IPS-18c (cell line): ENCODE measurements at regions not wholly inside any gene's neighbourhood (a gene's known extent, or its start where the extent isn't known, plus 50 kb on each side); places are given as distances from the start of the nearest gene placed in this dataset.

ENCODE experiments used
- H3K4me3 ChIP-seq: 2 replicates; pipeline ENCODE4 v1.7.0; 2013; ENCODE audit warnings: low read depth, mild to moderate bottlenecking, low read length, moderate library complexity; ENCODE audit not compliant: insufficient read depth
- H3K9me3 ChIP-seq: one replicate; pipeline ENCODE4 v1.6.1; 2013; ENCODE audit warnings: mild to moderate bottlenecking, low read length, moderate library complexity; ENCODE audit not compliant: control insufficient read depth, insufficient read depth

DNA sequence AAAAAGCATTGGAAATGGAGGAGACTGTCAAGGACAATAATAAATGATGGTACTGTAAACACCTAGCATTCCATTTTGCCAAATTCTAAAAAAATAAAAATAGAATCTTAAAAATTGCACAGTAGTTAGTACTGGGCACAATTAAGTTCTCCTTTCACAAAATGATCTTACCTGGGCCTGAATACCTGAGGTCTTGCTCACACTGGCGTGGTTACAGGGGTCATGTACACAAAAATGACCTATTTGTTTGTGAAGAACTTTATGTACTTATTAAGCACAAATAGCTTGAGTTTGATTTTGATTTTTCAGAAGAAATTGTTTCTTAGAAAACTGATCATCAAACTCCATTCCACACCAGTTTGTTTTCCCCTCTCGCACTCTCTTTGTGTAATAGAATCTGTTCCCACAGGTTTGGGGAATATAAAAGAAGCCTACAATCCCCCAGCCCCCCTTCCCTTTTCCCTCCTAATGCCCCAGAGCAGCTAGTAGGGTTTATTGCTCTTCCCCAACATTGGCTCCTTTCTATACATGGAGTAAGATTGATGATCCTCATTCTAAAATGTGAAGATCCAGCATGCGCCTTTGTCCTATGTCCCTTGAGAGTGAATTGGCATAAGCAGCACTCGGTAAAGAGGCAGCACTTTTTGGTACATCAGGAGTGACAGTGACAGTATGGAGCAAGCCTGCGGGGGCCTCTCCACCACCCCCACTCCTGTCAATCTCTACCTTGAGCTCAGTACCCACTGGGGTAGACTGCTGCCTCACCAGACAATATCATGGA is 204.3 kb downstream of the ASCL1 start:
- H3K9me3 ChIP-seq: no peaks in the 10 kb centered on the region
- no peak overlapping the region for H3K4me3 ChIP-seq

DNA sequence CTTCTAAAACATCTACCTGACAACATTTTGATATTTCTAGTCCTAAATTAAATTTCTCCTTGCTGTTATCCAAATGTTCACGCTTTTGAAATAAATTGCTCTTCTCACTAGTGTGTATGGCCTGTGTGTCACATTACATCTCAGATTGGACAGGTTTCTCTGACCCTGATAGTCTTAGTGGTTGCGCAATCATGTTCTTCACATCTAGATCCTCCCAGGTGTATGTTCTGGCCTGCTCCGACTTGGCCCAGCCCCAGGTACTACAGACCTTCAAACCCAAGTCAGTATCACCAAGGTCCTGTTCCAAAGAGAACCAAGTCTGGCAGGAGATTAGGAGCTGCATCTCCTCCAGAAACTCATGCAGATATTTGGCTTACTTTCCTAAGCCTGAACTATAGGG is 209.5 kb downstream of the ASCL1 start:
- no peaks in the 10 kb centered on the region for H3K9me3 ChIP-seq
- H3K4me3 ChIP-seq: no peak overlapping the region

DNA sequence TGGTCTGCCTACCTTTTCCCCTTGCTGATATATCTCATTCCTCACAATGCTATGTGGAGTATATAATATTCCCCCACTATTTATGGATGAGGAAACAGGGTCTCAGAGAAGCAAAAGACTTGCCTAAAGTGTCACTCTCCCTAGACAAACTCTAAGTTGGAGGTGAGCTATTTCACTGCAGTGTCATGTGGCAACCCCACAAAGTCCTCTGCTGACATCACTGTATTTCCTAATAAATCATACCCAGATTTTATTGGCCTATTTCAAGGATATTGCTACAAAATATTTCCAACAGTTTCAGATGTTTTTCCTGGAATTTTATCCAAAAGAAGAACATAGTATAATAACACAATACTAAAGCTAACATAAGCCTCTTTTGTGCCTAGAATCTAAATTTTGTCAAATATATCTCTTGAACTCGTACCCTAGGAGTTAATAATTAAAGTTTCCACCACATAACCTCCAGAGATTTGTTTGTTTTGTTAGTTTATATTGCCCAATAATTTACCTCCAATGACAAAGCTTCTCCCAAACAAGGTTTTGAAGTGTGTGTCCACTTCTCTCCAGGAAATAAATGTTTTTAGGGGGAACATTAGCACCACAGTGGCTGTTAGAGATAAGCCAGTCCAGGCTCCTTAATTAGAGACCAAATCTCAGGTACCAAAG is 215.1 kb downstream of the ASCL1 start:
- H3K4me3 ChIP-seq: no peak overlapping the region
- H3K9me3 ChIP-seq: no peaks in the 10 kb centered on the region

DNA sequence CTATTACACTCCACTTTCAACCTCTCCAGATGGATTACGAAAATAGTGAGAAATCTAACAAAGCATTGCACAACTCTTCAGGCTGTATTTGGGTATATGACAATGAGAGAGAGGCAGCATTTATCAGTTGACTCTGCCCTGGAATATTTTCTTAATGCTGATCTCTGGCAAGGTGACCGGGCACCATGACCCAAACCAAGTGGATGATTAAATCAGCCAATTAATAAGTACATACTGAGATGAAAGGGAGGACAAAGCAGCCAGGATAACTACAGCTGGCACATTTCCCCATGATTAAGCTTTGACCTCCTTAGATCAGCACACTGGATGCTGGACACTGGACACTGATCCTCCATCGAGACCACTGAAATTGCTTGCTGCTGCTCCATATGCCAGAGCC is 218.2 kb downstream of the ASCL1 start:
- Histone ChIP-seq H3K4me3 (no peak overlapping the region), H3K9me3 (no peaks in the 10 kb centered on the region)

DNA sequence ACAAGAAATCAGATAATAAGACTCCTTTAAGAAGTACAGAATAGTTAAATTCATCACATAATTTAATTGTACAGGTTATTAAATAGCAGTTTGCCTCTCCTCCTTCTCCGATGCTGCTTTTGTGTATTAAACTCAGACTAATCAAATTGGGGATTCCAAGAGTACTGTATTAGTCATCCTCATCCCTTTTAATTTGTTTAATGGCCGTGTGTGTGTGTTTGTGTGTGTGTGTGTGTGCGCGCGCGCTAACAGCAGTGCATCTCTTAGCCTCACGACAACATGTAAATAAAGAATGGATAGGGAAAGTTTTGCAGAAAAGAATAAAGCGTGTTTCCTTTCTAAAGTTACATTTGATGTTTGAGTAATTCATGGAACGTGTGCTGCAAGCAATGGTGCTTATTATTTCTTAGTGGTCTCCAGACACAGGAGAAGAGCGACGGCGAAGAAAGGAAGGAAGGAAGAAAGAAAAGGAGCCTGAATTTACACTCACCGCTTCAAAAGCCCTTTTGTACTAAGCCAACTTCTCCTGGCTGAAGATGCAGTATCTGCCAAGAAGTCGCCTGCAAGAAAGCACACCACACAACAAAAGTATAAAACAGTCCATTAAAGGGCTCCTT is 220.3 kb downstream of the ASCL1 start:
- Histone ChIP-seq H3K9me3 (no peaks in the 10 kb centered on the region), H3K4me3 (no peak overlapping the region)

DNA sequence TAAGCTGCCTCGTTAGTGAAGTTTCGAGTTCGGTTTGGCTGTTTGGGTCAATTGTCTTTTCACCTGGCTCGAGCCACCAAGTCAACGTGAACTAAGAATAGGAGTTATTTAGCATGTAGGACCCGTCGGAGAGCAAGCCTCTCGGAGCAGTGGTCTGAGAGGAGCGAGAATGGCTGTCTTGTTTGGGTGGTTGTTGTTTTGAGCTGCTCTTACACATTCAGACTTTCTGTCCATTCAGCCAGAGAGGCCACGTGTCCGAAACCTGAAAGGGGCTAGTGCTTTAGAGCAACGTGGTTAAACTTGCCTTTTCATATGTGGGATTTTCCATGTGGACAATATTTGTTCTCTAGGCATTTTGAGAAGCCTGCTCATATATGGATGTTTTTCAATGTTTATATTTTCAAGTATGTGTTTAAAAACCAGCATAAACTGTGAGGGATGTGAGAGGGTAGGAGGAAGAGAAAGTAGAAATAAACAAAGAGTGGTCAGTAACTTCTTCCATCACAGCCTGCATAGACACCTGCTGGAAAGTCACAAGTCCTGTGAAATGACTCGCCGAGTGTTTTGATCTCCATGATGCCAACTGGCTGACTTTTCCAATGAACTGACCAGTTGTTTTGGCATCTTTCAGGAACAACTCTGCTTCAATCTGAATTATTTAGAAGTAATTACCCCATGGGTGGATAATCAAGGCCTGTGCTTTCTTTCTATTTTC is 221.0 kb downstream of the ASCL1 start:
- H3K4me3 ChIP-seq: no peak overlapping the region
- peaks cover 2% of the 10 kb centered on the region for H3K9me3 ChIP-seq

DNA sequence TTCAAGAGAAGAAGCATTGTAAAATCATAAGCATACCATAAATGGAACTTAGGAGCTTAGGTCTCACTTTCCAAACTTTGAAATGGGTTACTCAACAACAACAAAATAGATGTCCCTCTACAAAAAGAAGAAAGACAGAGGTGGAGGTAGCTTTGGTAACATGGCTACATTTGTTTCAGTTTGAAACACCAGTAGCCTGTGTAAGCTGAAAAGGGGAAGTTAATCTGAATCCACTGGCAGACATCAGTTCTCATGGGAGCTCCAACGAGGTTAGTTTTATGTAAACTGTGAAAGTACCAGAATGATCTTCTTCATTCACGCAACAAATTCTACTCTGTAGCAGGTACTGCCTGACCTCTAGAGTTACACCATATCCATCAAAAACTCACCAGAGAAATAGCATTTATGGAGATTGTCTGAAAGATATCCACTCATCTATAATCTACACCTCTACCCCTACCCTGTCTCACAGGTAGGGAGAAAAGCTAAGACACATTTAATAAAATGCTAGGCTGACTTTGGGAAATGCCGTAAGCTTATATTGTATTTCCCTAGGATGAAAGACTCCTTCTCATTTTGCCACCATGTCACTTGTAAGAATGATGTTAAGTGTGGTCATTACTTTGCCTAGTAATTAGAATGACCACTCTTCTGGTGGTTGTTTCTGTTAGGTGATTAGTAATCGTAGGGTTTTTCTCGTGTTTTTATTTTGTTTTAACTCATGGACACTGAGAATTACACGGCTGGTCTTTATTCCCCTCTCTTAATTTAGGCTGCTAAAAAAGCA is 224.1 kb downstream of the ASCL1 start:
- Histone ChIP-seq H3K4me3 (no peak overlapping the region), H3K9me3 (peaks cover 2% of the 10 kb centered on the region)

DNA sequence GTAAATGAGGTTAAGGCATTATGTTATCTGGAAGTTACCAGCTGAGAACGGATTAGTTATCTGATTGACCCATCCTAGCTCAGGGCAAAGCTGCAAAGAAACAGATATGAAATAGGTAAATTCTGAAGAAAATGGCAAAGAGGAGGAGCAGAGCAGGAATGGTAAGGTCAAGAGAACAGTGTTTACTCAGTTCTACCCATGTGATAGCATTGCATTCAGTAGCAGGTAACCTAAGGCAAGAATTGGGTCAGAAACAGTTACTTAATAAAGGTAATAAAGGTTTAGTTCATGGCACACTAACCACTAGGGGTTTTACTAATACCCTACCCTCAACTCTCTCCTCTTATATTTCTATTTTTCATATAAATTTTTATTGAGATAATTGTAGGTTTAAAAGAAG is 224.8 kb downstream of the ASCL1 start:
- Histone ChIP-seq H3K4me3 (no peak overlapping the region), H3K9me3 (peaks cover 2% of the 10 kb centered on the region)

DNA sequence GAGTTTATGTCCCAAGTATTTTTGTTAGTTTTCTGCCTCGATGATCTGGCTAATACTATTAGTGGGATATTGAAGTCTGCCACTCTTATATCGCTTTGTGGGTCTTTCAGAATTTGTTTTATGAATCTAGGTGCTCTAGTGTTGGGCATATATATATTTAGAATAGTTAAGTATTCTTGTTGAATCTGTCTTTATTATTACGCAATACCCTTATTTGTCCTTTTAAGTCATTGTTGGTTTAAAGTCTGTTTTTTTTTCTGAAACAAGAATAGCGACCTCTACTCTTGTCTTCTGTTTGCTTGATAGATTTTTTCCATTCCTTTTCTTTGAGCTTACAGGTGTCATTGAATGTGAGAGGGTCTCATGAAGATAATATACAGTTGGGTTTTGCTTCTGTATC is 239.0 kb downstream of the ASCL1 start:
- no peak overlapping the region for H3K4me3 ChIP-seq
- H3K9me3 ChIP-seq: no peaks in the 10 kb centered on the region

DNA sequence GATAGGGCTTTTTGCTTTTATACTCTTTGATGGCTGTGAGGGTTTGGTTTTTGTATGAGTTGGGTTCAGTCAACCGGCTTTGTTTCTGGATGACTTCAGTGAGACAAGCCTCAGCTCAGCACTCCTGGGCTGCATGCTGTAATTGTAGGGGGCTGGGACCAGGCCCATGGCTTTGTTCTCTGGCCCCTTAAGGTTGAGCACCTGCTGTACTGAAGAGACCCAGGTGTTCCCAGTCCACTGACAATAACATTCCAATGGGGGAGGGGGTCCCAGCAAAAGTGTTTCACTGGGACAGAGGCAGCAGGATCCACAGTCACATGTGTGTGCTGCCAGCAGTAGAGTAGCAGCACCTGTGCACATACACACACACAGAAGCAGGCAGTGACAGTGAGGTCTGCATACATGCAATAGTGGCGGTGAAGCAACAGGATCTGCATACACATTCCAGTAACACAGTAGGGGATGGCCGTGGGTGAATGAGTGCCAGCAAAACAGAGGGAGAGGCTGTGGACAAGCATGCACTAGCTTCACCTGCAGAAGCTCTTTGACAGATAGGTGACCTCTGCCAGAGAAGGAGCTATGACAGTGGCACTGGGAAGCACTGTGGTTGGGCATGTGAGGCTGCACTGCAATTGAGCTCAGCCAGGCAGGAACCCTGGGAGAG is 240.4 kb downstream of the ASCL1 start:
- Histone ChIP-seq H3K4me3 (no peak overlapping the region), H3K9me3 (no peaks in the 10 kb centered on the region)

DNA sequence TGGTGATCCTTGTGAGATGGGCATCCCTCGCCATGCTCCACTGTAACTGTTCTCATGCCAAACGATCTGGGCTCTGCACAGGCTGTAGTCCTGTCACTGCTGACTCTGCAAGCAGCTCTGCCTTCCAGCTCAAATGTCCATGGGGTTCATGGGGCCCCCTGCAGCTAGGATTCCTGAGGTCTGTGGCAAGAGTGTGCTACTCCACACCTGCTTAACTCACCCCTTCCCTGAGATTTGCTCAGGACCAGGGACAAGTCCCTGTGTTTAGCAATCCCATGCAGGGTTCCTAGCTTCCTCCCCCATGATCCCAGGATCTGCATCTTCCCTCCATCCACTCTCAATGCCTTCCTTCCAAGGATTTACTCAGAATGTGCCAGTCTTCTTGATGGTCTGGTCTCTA is 241.0 kb downstream of the ASCL1 start:
- Histone ChIP-seq H3K4me3 (no peak overlapping the region), H3K9me3 (no peaks in the 10 kb centered on the region)

DNA sequence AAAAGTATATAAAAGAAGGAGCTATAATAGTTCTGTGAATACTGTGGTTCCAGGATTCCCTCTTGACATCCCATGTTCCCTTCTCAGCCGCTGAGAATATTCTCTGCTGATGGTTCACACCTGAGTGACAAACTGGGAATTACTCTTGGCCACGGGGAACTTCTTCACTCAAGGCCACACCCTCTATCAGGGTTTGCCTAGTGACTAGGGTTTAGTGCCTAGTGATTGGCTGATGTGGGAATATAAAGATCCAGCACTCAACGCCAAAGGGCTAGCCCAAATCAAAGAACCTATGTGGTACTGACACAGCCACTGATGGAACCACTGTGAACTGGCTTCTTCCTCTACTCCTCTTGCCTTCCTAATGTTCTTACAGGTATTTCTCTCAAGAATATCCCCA is 248.4 kb downstream of the ASCL1 start:
- Histone ChIP-seq H3K9me3 (no peaks in the 10 kb centered on the region), H3K4me3 (no peak overlapping the region)

DNA sequence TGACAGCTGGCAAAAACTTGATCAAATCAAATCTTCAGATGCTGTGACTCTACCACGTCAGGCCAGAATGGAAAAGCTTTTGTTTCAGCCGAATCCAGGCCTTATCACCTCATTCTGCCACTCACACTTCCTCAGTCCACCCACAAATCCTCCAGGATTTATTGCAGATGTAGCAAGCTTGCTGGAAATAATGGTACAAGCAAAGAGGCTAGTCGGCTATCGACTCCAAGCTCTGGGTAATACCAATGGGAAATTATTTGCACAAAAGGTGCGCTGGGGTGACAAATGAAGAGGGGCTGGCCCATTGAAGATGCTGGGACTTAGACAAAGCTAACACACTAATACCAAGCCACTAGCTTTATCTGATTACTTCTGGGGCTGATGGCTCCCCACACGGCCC is 250.5 kb downstream of the ASCL1 start:
- H3K9me3 ChIP-seq: no peaks in the 10 kb centered on the region
- H3K4me3 ChIP-seq: no peak overlapping the region

DNA sequence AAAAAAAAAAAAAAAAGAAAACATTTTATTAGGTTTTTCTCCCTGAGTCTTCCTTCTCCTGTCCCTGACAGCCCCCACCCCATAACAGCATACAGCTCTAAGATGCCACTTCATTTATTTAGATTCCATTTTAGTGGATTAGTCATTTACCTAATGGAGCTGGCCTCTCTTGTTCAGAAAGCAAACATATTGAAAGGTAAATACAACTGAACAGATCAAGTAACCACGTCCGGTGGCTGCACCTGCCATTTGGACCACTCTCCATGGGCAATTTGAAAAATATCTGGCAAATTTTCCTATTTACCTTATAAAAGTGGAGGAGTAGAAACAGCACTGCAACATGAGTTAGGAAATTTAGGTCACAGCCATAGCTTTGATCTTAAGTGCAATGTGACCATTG is 254.6 kb downstream of the C12orf42 start:
- no peak overlapping the region for H3K4me3 ChIP-seq
- no peaks in the 10 kb centered on the region for H3K9me3 ChIP-seq

DNA sequence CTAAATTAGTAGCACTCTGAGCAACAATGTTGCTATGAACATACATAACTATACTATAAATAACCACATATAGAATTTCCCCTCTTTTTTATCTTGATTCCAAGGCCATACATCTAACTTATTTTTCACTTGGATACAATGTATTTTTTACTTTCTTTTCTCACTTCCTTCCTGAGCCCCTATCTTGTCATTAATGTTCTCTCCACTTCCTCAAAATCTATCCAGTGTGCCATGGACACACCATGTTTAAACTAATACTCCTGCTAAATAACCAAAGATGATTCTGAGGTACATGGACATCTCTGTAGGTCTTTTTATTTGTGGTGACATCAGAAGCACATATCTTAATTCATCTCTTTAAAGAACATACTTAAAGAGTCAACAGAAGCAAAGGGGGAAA is 251.2 kb downstream of the C12orf42 start:
- Histone ChIP-seq H3K9me3 (no peaks in the 10 kb centered on the region), H3K4me3 (no peak overlapping the region)

DNA sequence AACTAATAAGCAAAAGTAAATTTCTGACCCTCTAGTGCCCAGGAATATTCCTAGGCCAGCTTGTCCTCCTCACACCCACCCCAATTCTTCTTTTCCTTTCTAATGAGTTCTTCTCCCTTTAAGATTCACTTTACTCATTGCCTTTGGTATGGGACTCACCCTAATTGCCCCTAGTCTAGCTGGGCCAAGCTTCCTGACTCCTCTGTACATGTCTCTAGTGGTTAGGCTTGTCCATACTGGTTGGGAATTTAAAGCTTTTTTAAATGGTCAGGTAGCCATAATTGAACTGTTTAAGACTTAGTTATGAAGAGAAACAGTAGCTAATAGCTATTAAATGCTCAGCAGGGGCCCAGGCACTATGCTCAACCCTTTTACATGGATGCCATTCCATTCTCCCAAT is 248.2 kb downstream of the C12orf42 start:
- no peak overlapping the region for H3K4me3 ChIP-seq
- no peaks in the 10 kb centered on the region for H3K9me3 ChIP-seq

DNA sequence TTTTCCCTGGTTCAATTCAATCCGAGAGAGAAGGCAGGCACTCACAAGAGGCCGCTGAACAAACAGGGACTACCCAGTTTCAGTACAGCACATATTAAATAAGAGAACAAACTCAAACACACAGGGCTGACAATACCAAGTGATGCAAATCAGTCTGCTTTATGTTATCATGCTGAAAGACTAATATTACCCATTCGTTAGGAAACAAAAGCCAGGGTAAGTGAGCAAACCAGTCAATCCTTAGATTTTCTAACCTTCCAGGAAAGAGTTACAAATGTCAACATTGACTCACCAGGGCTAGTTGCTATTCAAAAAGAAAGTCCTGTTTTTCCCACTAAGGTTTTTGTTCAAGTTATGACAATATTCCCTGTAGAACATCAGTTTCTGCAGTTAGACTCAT is 246.2 kb downstream of the C12orf42 start:
- Histone ChIP-seq H3K9me3 (no peaks in the 10 kb centered on the region), H3K4me3 (no peak overlapping the region)
